Vagina (tissue), 2 donors: ENCODE measurements at regions not wholly inside any gene's neighbourhood (a gene's known extent, or its start where the extent isn't known, plus 50 kb on each side); places are given as distances from the start of the nearest gene placed in this dataset.
"Not testable (repeated sequence)": the region's sequence is repeated elsewhere in the genome, so short reads cannot be mapped to it uniquely, and the experiment has no call there.

Experiments
- CTCF ChIP-seq, 3 experiments: fragments of 450-650 bp in 2 of 3; fragments of 200-600 bp in 1 of 3; sonication (generic) in 1 of 3; IDR thresholded peaks; one replicate each; pipeline ENCODE4 v1.5.1; 2017 to 2019; ENCODE audit warnings: antibody characterized with exemption in 3 of 3, mild to moderate bottlenecking in 2 of 3, moderate library complexity in 2 of 3
- POLR2A ChIP-seq, 2 donors: fragments of 450-650 bp; IDR thresholded peaks; one replicate each; pipeline ENCODE4 v1.6.1; 2017; ENCODE audit warnings: antibody characterized with exemption in 2 of 2, mild to moderate bottlenecking in 2 of 2, moderate library complexity in 2 of 2

GRCh38 chr4:117175369-117175768 is 90.0 kb upstream of the TRAM1L1 start:
- not testable (repeated sequence) for TF ChIP-seq POLR2A, CTCF (IDR thresholded peaks at IDR 0.05)
